ENCODE measurements at regions not wholly inside any gene's neighbourhood (a gene's known extent, or its start where the extent isn't known, plus 50 kb on each side); places are given as distances from the start of the nearest gene placed in this dataset.

- FAIRE-seq: no peak
Measured at GRCh38 chr5:61969755-61970154, 336.3 kb upstream of the KIF2A start.

GRCh38 chr5:61970218-61970617 lies 335.8 kb upstream of the KIF2A start:
- FAIRE-seq: no peak

- FAIRE-seq: no peak
Measured at GRCh38 chr5:61974680-61975079, 331.3 kb upstream of the KIF2A start.

GRCh38 chr5:61981886-61982285 lies 324.1 kb upstream of the KIF2A start:
- no peak for FAIRE-seq

DNA sequence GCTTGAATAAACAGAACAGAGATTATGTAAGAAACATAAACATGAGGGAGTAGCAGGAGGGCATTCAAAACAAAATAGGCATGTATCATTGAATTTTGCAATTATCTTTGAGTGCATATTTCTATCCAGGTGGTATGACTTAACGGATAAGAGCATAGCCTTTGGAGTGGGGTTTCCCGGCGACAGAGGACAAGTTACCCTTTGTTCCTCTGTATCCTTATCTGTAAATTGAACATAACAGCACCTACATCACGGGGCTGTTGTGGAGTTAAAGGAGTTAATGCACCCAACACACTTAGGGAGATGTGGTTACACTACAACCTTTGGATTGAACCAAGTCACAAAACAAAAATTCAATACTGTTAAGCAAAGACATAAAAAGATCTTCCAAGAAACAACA lies 314.6 kb upstream of the KIF2A start:
- FAIRE-seq: no peak

DNA sequence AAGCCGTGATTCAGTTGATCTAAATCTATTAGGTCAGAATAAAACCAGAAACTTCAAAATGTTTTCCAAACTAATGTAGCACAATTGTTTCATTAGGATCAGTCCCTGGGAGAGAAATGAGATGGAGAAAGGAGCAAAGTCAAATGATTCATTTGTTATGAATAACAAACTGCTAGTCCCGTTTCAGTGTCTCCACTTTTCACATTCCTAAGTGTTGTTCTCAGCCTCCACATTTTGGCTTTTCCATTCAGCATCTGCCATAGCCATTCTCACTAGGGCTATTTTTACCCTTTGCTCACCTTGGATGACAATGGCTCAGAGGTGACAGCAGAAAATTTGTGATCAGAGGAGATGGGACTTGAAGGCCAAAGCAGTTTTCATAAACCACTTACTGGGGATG lies 314.1 kb upstream of the KIF2A start:
- FAIRE-seq: no peak

GRCh38 chr5:61993295-61993927 lies 312.6 kb upstream of the KIF2A start:
- no peak for FAIRE-seq

DNA sequence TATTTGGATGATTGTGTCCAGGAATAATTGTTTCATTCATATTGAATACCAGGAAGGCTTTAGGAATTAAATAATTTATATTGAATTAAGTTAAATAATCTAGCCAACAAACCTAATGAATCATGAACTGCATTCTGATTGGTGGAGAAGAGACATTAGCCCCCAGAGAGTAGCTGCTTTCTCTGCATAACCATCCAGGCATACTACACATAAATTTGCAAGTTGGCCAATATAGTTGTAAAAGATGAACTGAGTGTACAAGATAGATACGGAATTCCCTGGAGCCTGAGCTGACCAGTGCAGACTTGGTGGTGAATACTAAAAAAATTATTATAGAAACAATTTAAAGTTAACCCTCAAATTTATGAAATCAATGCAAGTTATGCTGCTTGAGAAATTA lies 311.8 kb upstream of the KIF2A start:
- FAIRE-seq: no peak

GRCh38 chr5:61995486-61995885 lies 310.5 kb upstream of the KIF2A start:
- FAIRE-seq: no peak

GRCh38 chr5:61999371-61999770 lies 306.6 kb upstream of the KIF2A start:
- no peak for FAIRE-seq

GRCh38 chr5:62000646-62001045 lies 305.4 kb upstream of the KIF2A start:
- FAIRE-seq: no peak

DNA sequence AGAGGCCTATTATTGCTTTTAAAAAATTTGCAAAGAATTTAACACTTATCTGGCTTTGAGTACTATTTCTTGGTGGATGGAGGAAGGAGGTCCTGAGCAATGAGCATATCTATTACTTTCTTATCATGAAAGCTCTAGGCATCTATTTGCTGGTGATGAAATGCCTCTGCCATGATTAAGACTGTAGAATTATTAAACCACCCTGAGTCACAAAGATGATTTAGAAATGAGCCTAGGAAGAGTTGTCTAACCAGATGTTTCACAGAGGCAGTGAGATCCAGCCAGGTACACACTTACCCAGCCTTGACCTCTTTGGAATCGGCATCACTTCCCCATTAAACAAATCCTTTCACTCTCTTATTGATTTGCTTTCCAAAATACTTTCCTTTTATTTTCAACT lies 304.4 kb upstream of the KIF2A start:
- FAIRE-seq: no peak

- no peak for FAIRE-seq
Measured at GRCh38 chr5:62002436-62002835, 303.6 kb upstream of the KIF2A start.

DNA sequence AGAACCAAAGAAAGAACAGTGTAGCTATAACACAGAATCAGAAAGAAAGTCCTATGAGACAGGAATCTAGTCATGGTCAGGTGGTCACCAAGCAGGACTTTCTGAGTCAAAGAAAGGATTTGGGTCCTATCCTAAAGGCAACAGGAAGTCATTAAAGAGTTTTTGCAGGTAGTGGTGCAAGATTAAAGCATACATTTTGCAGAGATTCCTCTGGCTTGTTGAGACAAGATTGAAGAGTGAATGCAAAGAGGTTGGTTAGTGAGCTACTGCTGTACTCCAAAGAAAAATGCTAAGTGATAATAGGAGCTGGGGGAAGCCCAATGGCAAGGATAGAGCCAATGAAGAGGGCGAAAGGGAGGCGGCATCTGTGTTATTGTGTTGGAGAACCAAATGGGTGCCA lies 300.5 kb upstream of the KIF2A start:
- no peak for FAIRE-seq

- no peak for FAIRE-seq
Measured at GRCh38 chr5:62007457-62007856, 298.5 kb upstream of the KIF2A start.

- FAIRE-seq: no peak
Measured at GRCh38 chr5:62011089-62011664, 294.8 kb upstream of the KIF2A start.

- no peak for FAIRE-seq
Measured at GRCh38 chr5:62017092-62017491, 288.9 kb upstream of the KIF2A start.

- no peak for FAIRE-seq
Measured at GRCh38 chr5:62029303-62029702, 276.7 kb upstream of the KIF2A start.

DNA sequence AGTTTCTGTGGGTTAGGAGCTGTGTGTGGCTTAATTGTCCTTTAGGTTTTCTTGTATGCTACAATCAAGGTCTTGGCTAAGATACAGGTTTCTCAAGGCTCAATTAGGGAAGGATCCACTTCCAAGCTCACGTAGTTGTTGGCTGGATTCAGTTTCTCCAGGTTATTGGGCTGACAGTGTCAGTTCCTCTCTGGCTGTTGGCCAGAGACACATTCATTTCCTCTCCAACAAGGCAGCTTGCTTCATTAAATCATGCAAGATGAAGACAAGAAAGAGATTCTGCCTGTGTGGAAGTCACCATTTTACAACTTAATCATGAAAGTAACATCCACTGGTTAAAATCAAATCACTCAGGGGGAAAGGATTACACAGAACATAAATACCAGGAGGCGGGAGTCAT lies 275.7 kb upstream of the KIF2A start:
- FAIRE-seq: no peak

GRCh38 chr5:62038024-62038423 lies 268.0 kb upstream of the KIF2A start:
- no peak for FAIRE-seq

GRCh38 chr5:62041156-62041756 lies 264.8 kb upstream of the KIF2A start:
- FAIRE-seq: no peak

DNA sequence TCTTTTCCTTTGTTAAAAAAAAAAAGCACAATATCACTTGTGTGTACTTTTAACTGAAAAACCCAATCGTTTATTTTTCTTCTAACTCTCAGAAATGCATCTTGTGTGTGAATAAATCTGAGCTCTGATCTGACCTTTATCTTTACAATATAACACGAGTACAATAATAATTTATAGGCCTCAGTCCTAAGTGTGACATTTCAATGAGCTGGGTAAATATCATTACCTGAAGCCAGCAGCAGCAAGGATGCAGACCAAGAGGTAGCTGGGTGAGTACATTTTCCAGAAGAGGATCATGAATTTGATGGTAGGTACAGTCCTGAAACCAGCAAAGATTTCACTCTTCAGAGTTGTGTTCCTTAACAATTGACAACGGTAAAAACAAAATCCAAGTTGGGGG lies 264.0 kb upstream of the KIF2A start:
- FAIRE-seq: no peak

- no peak for FAIRE-seq
Measured at GRCh38 chr5:62043289-62044280, 262.4 kb upstream of the KIF2A start.

- FAIRE-seq: no peak
Measured at GRCh38 chr5:62044989-62045388, 261.0 kb upstream of the KIF2A start.

Measured in G401.6 (cell line).